ENCODE measurements at regions not wholly inside any gene's neighbourhood (a gene's known extent, or its start where the extent isn't known, plus 50 kb on each side); places are given as distances from the start of the nearest gene placed in this dataset.

- TF ChIP-seq CTCF (tag by site-specific recombination; IDR thresholded peaks at IDR 0.05) (no peak), REST (tag by site-specific recombination; IDR thresholded peaks at IDR 0.05) (no peak), INSM2 (tag by site-specific recombination; IDR thresholded peaks at IDR 0.05) (no peak), ZNF16 (tag by site-specific recombination; IDR thresholded peaks at IDR 0.05; ENCODE audit: low read depth) (no peak), PRDM10 (tag by site-specific recombination; IDR thresholded peaks at IDR 0.05) (no peak), ZNF513 (tag by site-specific recombination; IDR thresholded peaks at IDR 0.05) (no peak)
Observed at GRCh38 chr3:164230385-164231094, 847.8 kb downstream of the SI start.

Measured in HEK293 (cell line).